ENCODE measurements at regions not wholly inside any gene's neighbourhood (a gene's known extent, or its start where the extent isn't known, plus 50 kb on each side); places are given as distances from the start of the nearest gene placed in this dataset.

- H3K79me2 ChIP-seq (ENCODE audit: insufficient read depth, low read length): no peaks in the 10 kb centered on the region
- H3K9me3 ChIP-seq (ENCODE audit: low read length): no peaks in the 10 kb centered on the region
- H3K4me2 ChIP-seq (ENCODE audit: low read length): no peak overlapping the region
- H3K4me1 ChIP-seq (ENCODE audit: insufficient read depth, low read length, severe bottlenecking): peaks cover 5% of the 10 kb centered on the region
- H4K20me1 ChIP-seq (ENCODE audit: insufficient read depth, low read length): no peaks in the 10 kb centered on the region
- TF ChIP-seq, protein P1, sequence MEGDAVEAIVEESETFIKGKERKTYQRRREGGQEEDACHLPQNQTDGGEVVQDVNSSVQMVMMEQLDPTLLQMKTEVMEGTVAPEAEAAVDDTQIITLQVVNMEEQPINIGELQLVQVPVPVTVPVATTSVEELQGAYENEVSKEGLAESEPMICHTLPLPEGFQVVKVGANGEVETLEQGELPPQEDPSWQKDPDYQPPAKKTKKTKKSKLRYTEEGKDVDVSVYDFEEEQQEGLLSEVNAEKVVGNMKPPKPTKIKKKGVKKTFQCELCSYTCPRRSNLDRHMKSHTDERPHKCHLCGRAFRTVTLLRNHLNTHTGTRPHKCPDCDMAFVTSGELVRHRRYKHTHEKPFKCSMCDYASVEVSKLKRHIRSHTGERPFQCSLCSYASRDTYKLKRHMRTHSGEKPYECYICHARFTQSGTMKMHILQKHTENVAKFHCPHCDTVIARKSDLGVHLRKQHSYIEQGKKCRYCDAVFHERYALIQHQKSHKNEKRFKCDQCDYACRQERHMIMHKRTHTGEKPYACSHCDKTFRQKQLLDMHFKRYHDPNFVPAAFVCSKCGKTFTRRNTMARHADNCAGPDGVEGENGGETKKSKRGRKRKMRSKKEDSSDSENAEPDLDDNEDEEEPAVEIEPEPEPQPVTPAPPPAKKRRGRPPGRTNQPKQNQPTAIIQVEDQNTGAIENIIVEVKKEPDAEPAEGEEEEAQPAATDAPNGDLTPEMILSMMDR (IDR thresholded peaks at IDR 0.05; ENCODE audit: low read length): no peak
- no peak for TF ChIP-seq EZH2 (IDR thresholded peaks at IDR 0.05; ENCODE audit: borderline replicate concordance, low read length)
- H3K4me3 ChIP-seq (ENCODE audit: low read depth, low read length, poor library complexity, severe bottlenecking): no peak overlapping the region
- no peaks in the 10 kb centered on the region for H3K9me2 ChIP-seq (ENCODE audit: low read depth, low read length)
- H2AFZ ChIP-seq (ENCODE audit: low read length): no peak overlapping the region
- no peak overlapping the region for H3K27ac ChIP-seq (ENCODE audit: low read depth, low read length, poor library complexity, severe bottlenecking)
- H3K9ac ChIP-seq (ENCODE audit: low read length): no peak overlapping the region
- H3F3A ChIP-seq (ENCODE audit: insufficient read depth, low read length): no peaks in the 10 kb centered on the region
- H3K36me3 ChIP-seq (ENCODE audit: insufficient read depth, low read length): no peaks in the 10 kb centered on the region
- no peaks in the 10 kb centered on the region for H3K27me3 ChIP-seq (ENCODE audit: insufficient read depth, low read length)
Observed at GRCh38 chrX:39988496-39988895, 109.3 kb downstream of the BCOR start.

DNA sequence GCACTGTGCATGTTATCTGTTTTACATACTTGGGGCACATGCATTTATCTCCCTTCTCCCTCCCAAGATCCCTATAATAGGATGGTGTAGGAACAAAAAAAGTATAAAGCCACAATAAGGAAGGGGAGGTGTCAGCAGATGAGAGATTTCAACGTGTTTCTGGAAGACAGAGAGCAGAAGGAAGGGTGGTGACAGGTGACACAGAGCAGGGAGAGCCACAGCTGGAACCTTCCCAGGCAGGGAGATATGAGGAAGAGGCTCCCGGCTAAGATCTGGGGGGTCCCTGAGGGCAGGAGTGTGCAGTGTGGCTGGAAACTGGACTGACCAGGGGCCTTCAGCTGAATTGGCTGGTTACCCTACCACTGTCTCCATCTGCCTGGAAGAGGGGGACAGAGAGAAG lies 107.4 kb downstream of the BCOR start:
- no peaks in the 10 kb centered on the region for H3K27me3 ChIP-seq (ENCODE audit: insufficient read depth, low read length)
- H3K36me3 ChIP-seq (ENCODE audit: insufficient read depth, low read length): no peaks in the 10 kb centered on the region
- no peak overlapping the region for H3K4me2 ChIP-seq (ENCODE audit: low read length)
- H3K79me2 ChIP-seq (ENCODE audit: insufficient read depth, low read length): no peaks in the 10 kb centered on the region
- no peak overlapping the region for H3K4me3 ChIP-seq (ENCODE audit: low read depth, low read length, poor library complexity, severe bottlenecking)
- no peak for TF ChIP-seq EZH2 (IDR thresholded peaks at IDR 0.05; ENCODE audit: borderline replicate concordance, low read length)
- TF ChIP-seq, protein P1 (IDR thresholded peaks at IDR 0.05; ENCODE audit: low read length): no peak
- no peaks in the 10 kb centered on the region for H3K4me1 ChIP-seq (ENCODE audit: insufficient read depth, low read length, severe bottlenecking)
- H4K20me1 ChIP-seq (ENCODE audit: insufficient read depth, low read length): no peaks in the 10 kb centered on the region
- no peak overlapping the region for H3K9ac ChIP-seq (ENCODE audit: low read length)
- no peaks in the 10 kb centered on the region for H3K9me3 ChIP-seq (ENCODE audit: low read length)
- H2AFZ ChIP-seq (ENCODE audit: low read length): no peak overlapping the region
- no peaks in the 10 kb centered on the region for H3F3A ChIP-seq (ENCODE audit: insufficient read depth, low read length)
- H3K27ac ChIP-seq (ENCODE audit: low read depth, low read length, poor library complexity, severe bottlenecking): no peak overlapping the region
- no peaks in the 10 kb centered on the region for H3K9me2 ChIP-seq (ENCODE audit: low read depth, low read length)

DNA sequence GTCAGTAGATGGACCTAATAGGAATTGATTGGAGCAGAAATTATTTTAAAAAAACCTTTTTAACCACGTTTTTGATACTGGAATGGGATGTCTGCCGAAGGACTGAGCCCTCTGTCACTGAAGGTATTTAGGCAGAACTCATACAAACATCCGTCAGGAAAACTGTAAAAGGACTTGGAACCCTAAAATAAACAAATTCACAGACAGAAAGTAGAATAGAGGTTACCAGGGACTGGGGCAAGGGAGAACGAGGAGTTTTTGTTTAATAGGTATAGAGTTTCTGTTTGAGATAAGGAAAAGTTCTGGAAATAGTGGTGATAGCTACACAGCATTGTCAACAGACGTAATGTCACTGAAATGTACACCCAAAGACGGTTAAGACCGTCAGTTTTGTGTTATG lies 105.5 kb downstream of the BCOR start:
- H3K27ac ChIP-seq (ENCODE audit: low read depth, low read length, poor library complexity, severe bottlenecking): no peak overlapping the region
- no peak overlapping the region for H3K4me3 ChIP-seq (ENCODE audit: low read depth, low read length, poor library complexity, severe bottlenecking)
- H4K20me1 ChIP-seq (ENCODE audit: insufficient read depth, low read length): no peaks in the 10 kb centered on the region

More for the DNA sequence above, 105.5 kb downstream of the BCOR start:
- H2AFZ ChIP-seq (ENCODE audit: low read length): no peak overlapping the region
- H3K9me2 ChIP-seq (ENCODE audit: low read depth, low read length): no peaks in the 10 kb centered on the region
- H3K9me3 ChIP-seq (ENCODE audit: low read length): no peaks in the 10 kb centered on the region
- H3K9ac ChIP-seq (ENCODE audit: low read length): no peak overlapping the region
- no peaks in the 10 kb centered on the region for H3F3A ChIP-seq (ENCODE audit: insufficient read depth, low read length)
- no peak overlapping the region for H3K4me2 ChIP-seq (ENCODE audit: low read length)
- H3K27me3 ChIP-seq (ENCODE audit: insufficient read depth, low read length): no peaks in the 10 kb centered on the region
- H3K79me2 ChIP-seq (ENCODE audit: insufficient read depth, low read length): no peaks in the 10 kb centered on the region
- TF ChIP-seq, protein P1 (IDR thresholded peaks at IDR 0.05; ENCODE audit: low read length): no peak
- no peak for TF ChIP-seq EZH2 (IDR thresholded peaks at IDR 0.05; ENCODE audit: borderline replicate concordance, low read length)
- H3K36me3 ChIP-seq (ENCODE audit: insufficient read depth, low read length): no peaks in the 10 kb centered on the region
- H3K4me1 ChIP-seq (ENCODE audit: insufficient read depth, low read length, severe bottlenecking): no peaks in the 10 kb centered on the region
